Endothelial cell of umbilical vein (primary cell): ENCODE measurements at regions not wholly inside any gene's neighbourhood (a gene's known extent, or its start where the extent isn't known, plus 50 kb on each side); places are given as distances from the start of the nearest gene placed in this dataset.

Experiments
- BruUV-seq: library from RNA; stranded (reverse); fragments of 400-500 nt; replicated peaks from 2 replicates; lab custom pipeline; 2021; lab: Mats Ljungman, UMichigan
- CTCF ChIA-PET: fragments of 300-600, 350-600 bp; sonication (Branson Sonifier 250); formaldehyde crosslinking; loops from one replicate; lab custom pipeline; 2021; ENCODE audit warnings: antibody characterized with exemption, inconsistent platforms; lab: Charles Lee
- POLR2A ChIA-PET: fragments of 300-600, 350-600 bp; sonication (Branson Sonifier 250); formaldehyde crosslinking; loops from one replicate; lab custom pipeline; 2021; ENCODE audit warnings: antibody characterized with exemption, inconsistent platforms; lab: Charles Lee
- DNase-seq: peaks from one replicate; pipeline ENCODE4 v3.0.0-alpha.2; 2011; ENCODE audit warnings: low read depth, low spot score
- FAIRE-seq: peaks from 2 replicates; lab custom pipeline; 2011; peaks lifted over from hg19 to GRCh38; lab: Jason Lieb, UNC
- H2AFZ ChIP-seq: 2 replicates; pipeline ENCODE4 v1.6.0; 2012; ENCODE audit warnings: low read depth, low read length, control low read depth, inconsistent platforms
- H3K27ac ChIP-seq: 2 replicates; pipeline ENCODE4 v1.5.1; 2011; ENCODE audit warnings: low read depth, mild to moderate bottlenecking, control low read depth, low read length, moderate library complexity; ENCODE audit not compliant: insufficient read depth
- H3K27me3 ChIP-seq, 2 experiments: 2 replicates each; pipeline versions ENCODE4 v1.6.0 to v1.6.1; 2011; ENCODE audit warnings: low read length in 2 of 2, mixed read lengths in 1 of 2; ENCODE audit not compliant: control insufficient read depth in 2 of 2, insufficient read depth in 2 of 2
- H3K36me3 ChIP-seq, 2 experiments: 2 replicates in 1 of 2; 3 replicates in 1 of 2; pipeline ENCODE4 v1.5.1; 2011; ENCODE audit warnings: low read length in 2 of 2, mild to moderate bottlenecking in 1 of 2, moderate library complexity in 1 of 2; ENCODE audit not compliant: control insufficient read depth in 2 of 2, insufficient read depth in 2 of 2; ENCODE audit errors: extremely low read depth in 1 of 2
- H3K4me1 ChIP-seq: 3 replicates; pipeline ENCODE4 v1.5.1; 2011; ENCODE audit warnings: mild to moderate bottlenecking, low read length; ENCODE audit not compliant: control insufficient read depth, insufficient read depth; ENCODE audit errors: extremely low read depth
- H3K4me2 ChIP-seq: 2 replicates; pipeline ENCODE4 v1.6.1; 2011; ENCODE audit warnings: low read length, control low read depth, mixed read lengths; ENCODE audit not compliant: insufficient read depth
- H3K4me3 ChIP-seq, 3 experiments: fragments of 200-600 bp in 1 of 3; sonication (generic), shearing (Covaris generic) in 1 of 3; replicated peaks in 1 of 3; 2 replicates each; pipeline ENCODE4 v1.5.1; 2011 to 2016; ENCODE audit warnings: control low read depth in 3 of 3, low read length in 3 of 3, mild to moderate bottlenecking in 2 of 3, inconsistent platforms in 1 of 3, low read depth in 1 of 3, moderate library complexity in 1 of 3; ENCODE audit not compliant: insufficient read depth in 1 of 3
- H3K79me2 ChIP-seq: 2 replicates; pipeline ENCODE4 v1.6.0; 2012; ENCODE audit warnings: low read length, inconsistent platforms; ENCODE audit not compliant: control insufficient read depth, insufficient read depth
- H3K9ac ChIP-seq: replicated peaks from 2 replicates; pipeline ENCODE3; 2011; ENCODE audit warnings: low read length, control low read depth; ENCODE audit not compliant: insufficient read depth; ENCODE audit errors: extremely low read depth
- H3K9me1 ChIP-seq: replicated peaks from 3 replicates; pipeline ENCODE4 v1.6.0; 2011; ENCODE audit warnings: mild to moderate bottlenecking, low read length; ENCODE audit not compliant: control insufficient read depth, insufficient read depth; ENCODE audit errors: extremely low read depth
- H3K9me3 ChIP-seq: replicated peaks from 2 replicates; pipeline ENCODE4 v1.5.1; 2012; ENCODE audit warnings: low read length, inconsistent platforms; ENCODE audit not compliant: control insufficient read depth, insufficient read depth
- H4K20me1 ChIP-seq: replicated peaks from 2 replicates; pipeline ENCODE3; 2011; ENCODE audit warnings: mild to moderate bottlenecking, low read length; ENCODE audit not compliant: control insufficient read depth, insufficient read depth; ENCODE audit errors: extremely low read depth
- CTCF ChIP-seq, 2 donors: IDR thresholded peaks; 1 replicate in 1 of 2; 2 replicates in 1 of 2; pipeline ENCODE4 v1.5.1; 2011; ENCODE audit warnings: low read length in 2 of 2, mild to moderate bottlenecking in 2 of 2, moderate library complexity in 2 of 2, control low read depth in 1 of 2, inconsistent platforms in 1 of 2, low read depth in 1 of 2; ENCODE audit not compliant: insufficient read depth in 1 of 2; ENCODE audit errors: extremely low read depth in 1 of 2
- GATA2 ChIP-seq: IDR thresholded peaks from 2 replicates; pipeline ENCODE4 v1.7.0; 2011; ENCODE audit warnings: low read depth, mild to moderate bottlenecking, moderate library complexity, mixed read lengths, low read length; ENCODE audit not compliant: insufficient read length, insufficient read depth
- MYC ChIP-seq: IDR thresholded peaks from one replicate; pipeline ENCODE4 v1.6.1; 2011; ENCODE audit warnings: mild to moderate bottlenecking, low read depth, low read length
- POLR2AphosphoS5 ChIP-seq: IDR thresholded peaks from 2 replicates; pipeline ENCODE4 v1.6.1; 2012; ENCODE audit warnings: low read depth, mild to moderate bottlenecking, control low read depth, low read length, moderate library complexity; ENCODE audit not compliant: insufficient read depth
- dilution Hi-C: fragments of 300-500 bp; cut with MboI; formaldehyde crosslinking; loops from one replicate; pipeline ENCODE4 v1.15.0; 2019; ENCODE audit warnings: low sequenced_read_pairs; ENCODE audit not compliant: extremely low pct_ligation_motif_present
- intact Hi-C: fragments of 100-400 bp; cut with micrococcal nuclease; formaldehyde crosslinking; loops from one replicate; pipeline ENCODE4 v1.10.0; 2022
- TF ChIP-seq, protein P1 (sequence below): IDR thresholded peaks from 2 replicates; pipeline ENCODE4 v1.6.1; 2011; ENCODE audit not compliant: insufficient read depth, insufficient read length

DNA sequence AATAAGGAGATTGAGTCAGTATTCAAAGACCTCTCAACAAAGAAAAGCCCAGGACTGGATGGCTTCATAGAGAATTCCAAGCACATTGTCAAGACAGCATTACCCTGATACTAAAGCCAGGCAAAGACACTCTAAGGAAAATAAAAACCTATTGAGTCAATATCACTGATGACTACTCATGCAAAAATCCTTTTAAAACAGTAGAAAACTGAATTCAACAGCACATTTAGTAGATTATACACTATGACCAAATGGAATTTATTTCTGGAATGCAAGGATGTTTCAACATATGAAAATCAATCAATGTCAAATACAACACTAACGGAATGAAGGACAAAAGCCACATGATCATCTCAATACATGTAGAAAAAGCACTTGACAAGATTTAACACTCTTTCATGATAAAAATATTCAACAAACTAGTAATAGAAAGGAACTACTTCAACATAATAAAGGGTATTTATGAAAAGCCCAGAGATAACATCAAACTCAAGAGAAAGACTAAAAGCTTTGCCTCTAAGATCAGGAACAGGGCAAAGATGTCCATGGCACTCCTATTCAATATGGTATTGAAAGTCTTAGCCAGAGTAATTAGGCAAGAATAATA lies 633.3 kb downstream of the ANKRD50 start:
- Histone ChIP-seq H2AFZ (no peak overlapping the region), H3K27ac (no peak overlapping the region), H3K4me1 (no peaks in the 10 kb centered on the region), H3K9ac (no peak overlapping the region), H3K79me2 (no peaks in the 10 kb centered on the region), H3K9me1 (no peaks in the 10 kb centered on the region), H3K4me3 (no peak overlapping the region), H3K36me3 (no peaks in the 10 kb centered on the region), H3K4me2 (no peak overlapping the region), H3K9me3 (no peaks in the 10 kb centered on the region), H3K27me3 (no peaks in the 10 kb centered on the region), H4K20me1 (no peaks in the 10 kb centered on the region)
- BruUV-seq, result no TSS peak
- dilution Hi-C loops, result no loop called here
- no peak for DNase-seq
- no peak for FAIRE-seq
- ChIA-PET POLR2A (no interaction called here), CTCF (no interaction called here)
- TF ChIP-seq, protein P1, sequence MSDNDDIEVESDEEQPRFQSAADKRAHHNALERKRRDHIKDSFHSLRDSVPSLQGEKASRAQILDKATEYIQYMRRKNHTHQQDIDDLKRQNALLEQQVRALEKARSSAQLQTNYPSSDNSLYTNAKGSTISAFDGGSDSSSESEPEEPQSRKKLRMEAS, result no peak
- TF ChIP-seq MYC, result no peak
- no peak for TF ChIP-seq CTCF (IDR thresholded peaks at IDR 0.05; ENCODE audit: extremely low read depth in 1 of 2, insufficient read depth in 1 of 2, low read depth in 1 of 2, low read length in 2 of 2)
- TF ChIP-seq POLR2AphosphoS5, result no peak
- intact Hi-C loops, result no loop called here

DNA sequence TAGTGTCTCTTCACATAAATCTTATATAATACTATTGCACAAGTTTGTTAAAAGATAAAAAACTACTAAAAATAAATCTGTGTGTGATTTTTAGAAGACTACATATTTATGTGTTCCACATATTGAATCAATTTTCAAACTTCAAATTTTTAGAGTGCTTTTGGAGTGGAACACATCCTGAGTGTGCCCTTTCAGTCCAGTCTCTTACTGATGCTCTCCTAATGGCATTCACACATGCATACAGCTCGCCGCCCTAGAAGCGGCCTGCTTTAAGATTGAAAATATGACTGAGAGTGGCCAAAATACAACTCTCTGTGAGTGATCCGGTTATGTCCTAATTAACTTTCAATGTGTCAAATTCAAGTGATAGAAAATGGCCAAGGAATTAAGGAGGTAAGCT lies 628.8 kb downstream of the ANKRD50 start:
- dilution Hi-C loops, result no loop called here
- no peaks in the 10 kb centered on the region for H3K79me2 ChIP-seq
- ChIA-PET POLR2A (no interaction called here), CTCF (no interaction called here)
- TF ChIP-seq GATA2 (no peak), CTCF (IDR thresholded peaks at IDR 0.05; ENCODE audit: extremely low read depth in 1 of 2, insufficient read depth in 1 of 2, low read depth in 1 of 2, low read length in 2 of 2) (no peak), POLR2AphosphoS5 (no peak), MYC (no peak)
- TF ChIP-seq, protein P1, result no peak
- H3K36me3 ChIP-seq, result no peaks in the 10 kb centered on the region
- H4K20me1 ChIP-seq, result no peaks in the 10 kb centered on the region
- H3K9me3 ChIP-seq, result no peaks in the 10 kb centered on the region
- no peak overlapping the region for H2AFZ ChIP-seq
- H3K4me3 ChIP-seq, result no peak overlapping the region
- intact Hi-C loops, result no loop called here
- H3K27ac ChIP-seq, result no peak overlapping the region
- FAIRE-seq (no peak), DNase-seq (no peak)
- H3K4me1 ChIP-seq, result no peaks in the 10 kb centered on the region
- no peak overlapping the region for H3K9ac ChIP-seq
- no peaks in the 10 kb centered on the region for H3K9me1 ChIP-seq
- no peak overlapping the region for H3K4me2 ChIP-seq
- no TSS peak for BruUV-seq
- no peaks in the 10 kb centered on the region for H3K27me3 ChIP-seq
